ES-I3 (cell line): ENCODE measurements at regions not wholly inside any gene's neighbourhood (a gene's known extent, or its start where the extent isn't known, plus 50 kb on each side); places are given as distances from the start of the nearest gene placed in this dataset.

Experiments
- H3K36me3 ChIP-seq: 2 replicates; pipeline ENCODE4 v1.6.1; 2013; ENCODE audit warnings: mild to moderate bottlenecking, low read length, control low read depth, moderate library complexity; ENCODE audit not compliant: insufficient read depth
- H3K4me1 ChIP-seq: 2 replicates; pipeline ENCODE4 v1.6.1; 2013; ENCODE audit warnings: mild to moderate bottlenecking, control low read depth, low read length; ENCODE audit not compliant: insufficient read depth
- H3K9ac ChIP-seq: 2 replicates; pipeline ENCODE4 v1.6.1; 2013; ENCODE audit warnings: low read depth, mild to moderate bottlenecking, low read length, moderate library complexity
- H3K9me3 ChIP-seq: 2 replicates; pipeline ENCODE4 v1.6.1; 2013; ENCODE audit warnings: mild to moderate bottlenecking, low read length, moderate library complexity; ENCODE audit not compliant: control insufficient read depth, insufficient read depth

DNA sequence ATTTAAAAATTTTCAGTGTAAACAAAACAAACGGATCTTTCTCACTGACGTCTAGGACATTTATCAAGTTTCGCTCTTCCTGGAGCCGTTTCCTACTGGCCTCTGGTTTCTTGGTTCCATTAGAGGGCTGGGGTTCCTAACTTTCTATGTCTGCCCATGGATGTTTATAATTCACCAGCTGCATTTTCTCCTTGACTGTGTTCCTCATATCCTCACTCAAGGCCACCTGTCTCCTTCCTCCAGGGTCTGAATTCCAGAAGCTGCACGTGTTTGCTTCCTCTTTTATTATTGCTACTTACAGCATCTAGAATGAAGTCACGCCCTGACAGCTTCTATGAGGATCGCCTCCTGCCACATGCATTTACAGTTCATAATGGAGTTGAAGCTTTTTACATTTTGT, 74.1 kb upstream of the BASP1 start:
- Histone ChIP-seq H3K36me3 (no peaks in the 10 kb centered on the region), H3K4me1 (peaks cover 35% of the 10 kb centered on the region), H3K9ac (no peak overlapping the region), H3K9me3 (no peaks in the 10 kb centered on the region)

DNA sequence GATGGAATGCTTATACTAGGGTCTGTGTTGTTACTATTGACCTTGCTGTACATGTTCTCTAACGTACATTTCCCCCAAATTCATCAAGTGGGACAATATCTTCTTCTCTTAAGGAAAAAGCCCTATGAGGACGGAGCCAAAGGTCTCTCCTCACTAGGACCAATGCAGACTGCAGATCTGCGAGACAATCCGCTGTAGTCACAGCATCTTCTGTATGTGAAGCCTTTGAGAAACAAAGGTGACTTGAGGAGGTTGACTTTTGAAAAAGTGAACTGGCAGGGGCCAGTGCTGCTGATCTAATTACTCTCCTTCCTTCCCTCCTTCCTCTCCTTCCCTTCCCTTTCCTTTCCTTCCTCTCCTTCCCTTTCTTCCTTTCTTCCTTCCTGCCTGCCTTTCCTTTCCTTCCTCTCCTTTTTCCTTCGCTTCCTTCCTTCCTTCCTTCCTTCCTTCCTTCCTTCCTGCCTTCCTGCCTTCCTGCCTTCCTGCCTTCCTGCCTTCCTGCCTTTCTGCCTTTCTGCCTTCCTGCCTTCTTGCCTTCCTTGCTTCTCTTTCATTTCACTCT, 71.1 kb upstream of the BASP1 start:
- Histone ChIP-seq H3K9ac (no peak overlapping the region; the same call in 1 of the 2 replicates), H3K9me3 (no peaks in the 10 kb centered on the region), H3K4me1 (peaks cover 32% of the 10 kb centered on the region), H3K36me3 (no peaks in the 10 kb centered on the region)

DNA sequence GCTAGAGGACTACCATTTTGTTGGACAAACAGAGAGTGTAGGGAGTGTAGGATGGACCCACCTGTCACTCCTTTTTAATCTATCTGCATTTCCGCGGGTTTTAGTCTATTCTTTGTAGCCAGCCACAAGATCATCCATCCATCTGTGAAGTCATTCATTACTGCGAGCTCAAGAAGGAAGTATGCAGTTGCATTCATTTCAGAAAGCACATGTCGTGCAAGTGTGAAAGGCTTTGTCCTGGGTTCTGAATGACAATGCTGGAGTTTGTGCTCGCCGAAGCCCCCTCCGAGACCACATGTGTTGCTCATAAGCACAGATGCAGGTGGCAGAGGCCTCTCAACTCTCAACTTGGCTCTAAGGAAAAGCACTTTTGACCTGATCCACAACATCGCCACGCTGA, 70.3 kb upstream of the BASP1 start:
- Histone ChIP-seq H3K9ac (no peak overlapping the region), H3K36me3 (no peaks in the 10 kb centered on the region), H3K4me1 (peaks cover 37% of the 10 kb centered on the region), H3K9me3 (no peaks in the 10 kb centered on the region)

DNA sequence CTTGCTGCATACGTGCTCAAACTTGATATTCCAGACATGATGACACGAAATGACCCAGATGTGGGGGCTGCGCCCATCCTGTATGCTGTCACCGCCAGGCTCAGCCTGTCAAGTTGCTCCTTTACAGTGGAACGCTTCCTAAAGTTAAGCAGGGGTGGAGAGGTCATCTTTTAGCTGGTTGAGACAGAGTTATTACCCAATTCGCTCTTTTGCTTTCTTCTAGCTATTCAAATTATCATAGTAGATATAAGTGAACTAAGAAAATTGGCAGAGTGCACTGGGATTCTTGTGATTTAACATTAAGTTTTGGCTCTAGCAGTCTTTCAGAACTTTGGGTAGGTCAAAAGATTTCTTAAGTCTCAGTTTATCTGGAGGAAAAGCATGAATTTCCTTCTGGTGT, 69.8 kb upstream of the BASP1 start:
- H3K9ac ChIP-seq, result no peak overlapping the region
- H3K9me3 ChIP-seq, result no peaks in the 10 kb centered on the region
- H3K4me1 ChIP-seq, result peaks cover 37% of the 10 kb centered on the region

DNA sequence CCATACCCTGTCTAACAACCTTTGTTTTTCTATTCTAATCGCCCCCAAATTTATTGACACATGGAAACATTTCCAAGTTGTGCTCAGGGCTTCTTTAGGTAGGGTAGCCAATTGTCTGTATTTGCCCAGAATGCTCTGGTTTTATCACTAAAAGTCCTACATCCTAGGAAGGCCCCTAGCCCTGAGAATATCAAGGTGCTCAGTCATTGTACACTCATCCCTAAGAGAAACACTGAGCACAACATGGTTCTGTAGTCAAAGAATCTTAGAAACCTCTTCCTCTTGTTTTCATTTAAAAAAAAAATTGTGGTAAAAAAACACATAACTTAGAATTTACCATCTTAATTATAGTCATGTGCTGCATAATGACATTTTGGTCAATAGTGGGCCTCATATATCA, 69.0 kb upstream of the BASP1 start:
- Histone ChIP-seq H3K9me3 (no peaks in the 10 kb centered on the region), H3K36me3 (no peaks in the 10 kb centered on the region; the same call in 1 of the 2 replicates), H3K9ac (no peak overlapping the region), H3K4me1 (peaks cover 33% of the 10 kb centered on the region)

More for the DNA sequence above, 69.8 kb upstream of the BASP1 start:
- H3K36me3 ChIP-seq, result no peaks in the 10 kb centered on the region; the same call in 1 of the 2 replicates

DNA sequence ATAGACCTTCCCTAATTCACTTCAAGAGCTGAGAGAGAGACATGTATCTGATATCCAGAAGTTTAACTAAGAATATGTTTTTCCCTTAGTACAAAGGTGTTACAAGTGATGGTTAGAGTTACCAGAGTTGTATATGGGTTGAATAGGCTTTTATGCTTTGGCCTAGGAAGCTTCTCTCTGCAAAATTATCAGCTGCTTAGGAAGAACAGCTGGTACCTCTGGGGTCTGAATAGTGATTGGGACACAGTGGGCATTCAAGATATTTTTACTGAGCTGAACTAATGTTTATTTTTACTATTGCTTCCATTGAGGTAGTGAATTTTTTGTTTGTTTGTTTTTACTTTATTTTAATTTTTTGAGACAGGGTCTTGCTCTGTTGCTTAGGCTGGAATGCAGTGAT, 67.6 kb upstream of the BASP1 start:
- Histone ChIP-seq H3K9me3 (no peaks in the 10 kb centered on the region), H3K36me3 (no peaks in the 10 kb centered on the region; the same call in 1 of the 2 replicates), H3K9ac (no peak overlapping the region), H3K4me1 (peaks cover 26% of the 10 kb centered on the region)

DNA sequence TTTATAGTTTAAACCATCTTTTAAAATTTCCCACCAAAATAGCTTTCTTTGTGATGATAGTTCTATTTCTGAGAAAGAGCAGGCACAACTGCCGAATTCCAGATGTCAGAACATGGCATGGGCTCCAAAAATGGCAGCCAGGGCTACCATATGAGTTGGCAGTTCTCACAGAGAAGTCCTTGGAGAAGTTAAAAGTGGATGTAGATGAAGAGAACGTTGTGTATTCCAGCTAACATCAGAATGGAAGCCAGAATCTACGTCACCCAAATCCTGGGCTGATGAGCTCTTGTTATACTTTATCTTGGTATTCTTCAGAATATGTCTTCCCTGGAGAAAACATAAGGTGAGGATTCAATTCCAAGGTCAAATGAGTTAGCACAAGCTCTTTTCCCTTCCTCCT, 66.9 kb upstream of the BASP1 start:
- Histone ChIP-seq H3K36me3 (no peaks in the 10 kb centered on the region; the same call in 1 of the 2 replicates), H3K9me3 (no peaks in the 10 kb centered on the region), H3K4me1 (peaks cover 21% of the 10 kb centered on the region; the same call in 1 of the 2 replicates), H3K9ac (no peak overlapping the region)

DNA sequence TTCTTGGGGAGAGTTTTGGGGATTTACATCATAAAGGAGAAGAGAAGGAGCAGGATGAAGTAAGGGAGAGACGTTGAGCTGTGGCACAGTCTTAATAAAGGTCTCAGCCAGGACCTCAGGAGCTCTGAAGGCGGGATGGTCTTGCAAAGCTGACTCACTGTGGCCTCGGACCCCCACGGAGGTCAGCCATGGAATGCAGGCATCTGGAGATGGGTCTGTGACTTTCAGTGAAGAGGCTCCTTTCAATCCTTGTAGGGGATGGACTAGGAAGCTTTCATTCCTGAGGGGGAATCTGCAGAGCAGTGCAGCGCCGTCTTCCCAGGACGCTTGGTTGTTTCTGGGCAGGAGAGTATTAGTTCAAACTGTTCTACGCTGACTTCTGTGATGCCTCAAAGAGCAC, 65.7 kb upstream of the BASP1 start:
- Histone ChIP-seq H3K9me3 (no peaks in the 10 kb centered on the region), H3K4me1 (peaks cover 14% of the 10 kb centered on the region; the same call in 1 of the 2 replicates), H3K9ac (no peak overlapping the region), H3K36me3 (no peaks in the 10 kb centered on the region; the same call in 1 of the 2 replicates)

DNA sequence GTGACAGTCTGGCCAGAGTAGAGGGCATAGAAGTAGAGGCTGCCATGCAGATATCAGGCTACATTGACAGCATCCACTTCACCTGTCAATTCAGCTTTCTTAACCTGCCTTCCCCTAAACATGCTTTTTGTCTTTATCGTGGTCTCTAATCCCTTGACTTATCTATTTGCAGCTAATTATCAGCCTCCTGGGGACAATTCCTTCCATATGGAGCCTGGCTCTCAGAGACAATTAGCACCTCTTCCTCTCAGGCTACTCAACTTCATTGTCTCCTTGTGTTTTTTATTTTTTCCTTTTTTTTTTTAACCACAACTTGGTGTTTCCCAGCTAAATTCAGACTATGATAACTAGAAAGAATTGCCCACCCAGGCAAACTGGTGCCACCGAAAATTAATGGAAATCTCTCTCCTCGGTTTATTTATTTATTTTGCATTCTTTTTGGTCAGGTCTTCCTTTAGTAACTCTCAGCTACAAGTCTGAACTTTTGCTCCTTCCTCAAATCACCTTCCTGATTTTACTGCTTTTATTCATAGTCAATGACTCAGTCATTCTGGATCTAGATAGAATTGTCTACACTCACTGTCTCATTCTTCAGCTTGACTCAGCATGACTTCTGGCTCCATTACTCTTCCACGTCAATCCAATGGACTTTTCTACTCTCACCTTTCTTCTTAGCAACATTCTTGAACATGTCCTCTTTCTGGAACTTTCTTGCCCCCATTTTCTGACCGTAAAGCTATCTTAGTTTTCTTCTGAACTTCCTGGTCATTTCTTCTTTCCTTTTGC, 63.0 kb upstream of the BASP1 start:
- Histone ChIP-seq H3K9ac (no peak overlapping the region), H3K36me3 (no peaks in the 10 kb centered on the region; the same call in 1 of the 2 replicates), H3K9me3 (no peaks in the 10 kb centered on the region), H3K4me1 (peaks cover 7% of the 10 kb centered on the region; the same call in 1 of the 2 replicates)

DNA sequence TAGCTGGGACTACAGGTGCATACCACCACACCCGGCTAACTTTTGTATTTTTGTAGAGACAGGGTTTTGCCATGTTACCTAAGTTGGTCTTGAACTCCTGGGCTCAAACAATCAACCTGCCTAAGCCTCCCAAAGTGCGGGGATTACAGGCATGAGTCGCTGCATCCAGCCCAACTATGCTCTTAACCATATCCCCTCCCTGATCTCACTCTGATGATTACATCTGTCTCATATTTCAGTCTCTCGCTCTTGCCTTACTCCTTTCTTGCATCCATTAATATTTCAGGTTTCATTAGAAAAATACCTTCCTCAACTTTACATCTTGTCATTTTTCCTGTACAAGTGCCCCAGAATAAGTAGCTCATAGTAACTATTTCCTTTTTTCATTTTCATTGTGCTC, 61.0 kb upstream of the BASP1 start:
- Histone ChIP-seq H3K36me3 (no peaks in the 10 kb centered on the region; the same call in 1 of the 2 replicates), H3K4me1 (peaks cover 7% of the 10 kb centered on the region; the same call in 1 of the 2 replicates), H3K9me3 (no peaks in the 10 kb centered on the region), H3K9ac (no peak overlapping the region)

DNA sequence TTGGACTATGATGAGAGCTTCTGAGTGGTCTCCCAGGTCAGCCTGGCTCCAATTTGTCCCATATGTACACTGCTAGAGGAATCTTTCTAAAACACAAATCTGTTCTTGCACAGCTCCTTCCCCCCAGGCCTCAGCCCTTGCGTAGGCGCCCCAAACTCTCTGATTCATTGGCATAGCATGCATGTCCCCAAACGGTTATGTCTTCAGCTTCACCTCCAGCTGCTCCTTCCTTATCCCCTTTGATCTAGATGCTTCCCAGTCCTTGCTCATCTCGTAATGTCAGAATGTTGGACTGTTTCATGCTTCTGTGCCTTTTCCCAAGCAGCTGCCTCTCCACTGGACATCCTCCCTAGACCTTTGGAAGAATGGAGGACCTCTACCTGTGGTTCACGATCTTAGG, 60.1 kb upstream of the BASP1 start:
- Histone ChIP-seq H3K9ac (no peak overlapping the region), H3K9me3 (no peaks in the 10 kb centered on the region), H3K4me1 (no peaks in the 10 kb centered on the region)

DNA sequence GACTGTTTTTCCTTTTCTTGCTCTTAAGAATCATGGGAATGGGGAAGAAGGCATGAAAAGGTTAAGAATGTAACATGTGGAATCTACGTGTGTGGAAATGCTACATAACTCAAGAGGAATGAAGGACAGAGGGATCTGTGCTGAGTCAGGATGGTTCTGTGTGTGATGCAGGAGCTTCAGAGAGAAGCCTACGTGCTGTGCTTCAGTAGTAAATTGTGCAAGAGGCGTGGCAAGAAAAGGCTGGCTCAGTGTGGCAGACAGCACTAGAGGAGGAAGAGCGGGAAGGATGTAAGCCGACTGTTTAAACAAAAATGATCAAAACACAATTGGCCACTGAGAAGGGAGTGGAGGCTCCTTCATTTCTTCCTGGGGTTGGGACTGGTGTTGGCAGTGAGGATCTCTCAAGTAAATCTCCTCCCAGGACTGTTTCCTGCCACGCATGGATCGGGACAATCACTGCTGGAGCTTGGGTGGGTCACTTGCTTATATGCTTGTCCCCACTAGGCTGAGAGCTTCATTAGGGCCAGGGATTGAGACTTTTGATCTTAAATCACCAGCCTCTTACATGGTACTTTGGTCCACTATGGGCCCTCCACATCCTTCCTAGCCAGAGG, 59.4 kb upstream of the BASP1 start:
- Histone ChIP-seq H3K9ac (no peak overlapping the region), H3K36me3 (no peaks in the 10 kb centered on the region), H3K9me3 (no peaks in the 10 kb centered on the region), H3K4me1 (no peaks in the 10 kb centered on the region)

More for the DNA sequence above, 60.1 kb upstream of the BASP1 start:
- H3K36me3 ChIP-seq, result no peaks in the 10 kb centered on the region; the same call in 1 of the 2 replicates

DNA sequence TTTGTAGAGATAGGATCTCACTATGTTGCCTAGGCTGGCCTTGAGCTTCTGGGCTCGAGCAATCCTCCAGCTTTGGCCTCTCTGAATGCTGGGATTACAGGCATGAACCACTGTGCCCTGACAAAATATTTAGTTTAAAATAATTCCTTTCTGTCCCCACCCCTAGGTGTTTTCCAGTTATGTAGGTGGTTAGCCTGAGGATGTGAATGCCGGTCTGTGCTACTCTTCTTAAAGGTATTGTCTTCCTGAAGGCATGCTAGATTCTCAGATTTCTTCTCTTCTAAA, 56.7 kb upstream of the BASP1 start:
- Histone ChIP-seq H3K4me1 (peaks cover 8% of the 10 kb centered on the region), H3K36me3 (no peaks in the 10 kb centered on the region), H3K9me3 (no peaks in the 10 kb centered on the region), H3K9ac (no peak overlapping the region)

DNA sequence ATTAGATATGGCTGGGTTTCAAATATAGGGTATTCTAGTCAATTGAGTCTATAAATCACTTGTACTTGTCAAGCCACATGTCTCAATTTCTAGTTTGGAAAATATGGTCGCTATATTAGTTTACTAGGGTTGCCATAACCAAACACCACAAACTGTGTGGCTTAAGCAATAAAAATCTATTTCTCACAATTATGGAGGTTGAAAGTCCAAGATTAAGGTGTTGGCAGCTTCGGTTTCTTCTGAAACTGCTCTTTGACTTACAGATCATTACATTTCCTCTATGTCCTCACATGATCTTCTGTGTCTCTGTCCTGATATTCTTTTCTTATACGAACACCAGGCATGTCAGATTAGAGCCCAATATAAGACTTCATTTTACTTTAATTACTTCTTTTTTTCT, 55.8 kb upstream of the BASP1 start:
- H3K4me1 ChIP-seq, result peaks cover 8% of the 10 kb centered on the region
- H3K9me3 ChIP-seq, result no peaks in the 10 kb centered on the region
- H3K9ac ChIP-seq, result no peak overlapping the region
- H3K36me3 ChIP-seq, result no peaks in the 10 kb centered on the region

DNA sequence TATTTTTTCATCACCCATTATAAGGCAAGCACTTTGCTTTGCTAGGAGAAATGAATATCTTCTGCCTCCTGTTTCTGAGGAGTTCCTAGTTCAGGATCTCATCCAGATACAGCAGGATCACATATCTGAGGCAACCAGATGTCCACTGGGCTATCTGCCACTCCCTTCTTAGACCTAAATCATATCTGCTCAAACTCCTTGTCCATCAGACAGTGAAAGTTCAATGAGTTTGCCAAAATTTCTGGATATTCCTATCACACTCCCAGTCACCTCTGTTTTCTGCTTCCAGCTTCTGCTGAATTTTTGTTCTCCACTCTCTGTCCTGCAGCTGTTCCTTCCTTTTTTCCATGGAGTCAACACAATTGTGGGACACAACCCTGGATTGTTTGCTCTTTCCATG, 54.2 kb upstream of the BASP1 start:
- H3K36me3 ChIP-seq, result no peaks in the 10 kb centered on the region

More for the DNA sequence above, 54.2 kb upstream of the BASP1 start:
- no peaks in the 10 kb centered on the region for H3K9me3 ChIP-seq
- no peak overlapping the region for H3K9ac ChIP-seq
- H3K4me1 ChIP-seq, result peaks cover 20% of the 10 kb centered on the region
